ENCODE measurements at regions not wholly inside any gene's neighbourhood (a gene's known extent, or its start where the extent isn't known, plus 50 kb on each side); places are given as distances from the start of the nearest gene placed in this dataset.

DNA sequence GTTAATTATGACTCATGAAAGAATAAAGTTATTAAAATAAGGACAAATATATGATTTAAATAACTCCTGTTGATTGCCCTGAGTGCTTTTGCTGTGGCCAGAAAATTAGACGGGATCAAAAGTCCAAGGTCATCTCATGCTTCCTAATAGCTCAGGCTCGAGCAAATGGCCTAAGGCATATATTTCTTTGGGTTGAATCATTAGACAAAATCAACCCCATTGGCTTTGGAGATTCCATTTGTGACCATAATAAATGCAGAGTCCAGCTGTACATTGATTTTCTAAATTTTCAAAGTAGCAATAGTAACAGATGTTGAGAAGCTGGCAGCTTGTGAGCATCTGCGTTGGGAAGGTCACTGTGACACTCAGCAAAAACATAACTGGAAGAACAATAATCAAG lies 464.5 kb upstream of the TGFBR2 start:
- WGBS = 78% methylated on average over 3 of the region's 3 CpGs
- H3K4me1 ChIP-seq (replicated peaks) = no peaks in the 10 kb centered on the region
- no peaks in the 10 kb centered on the region for H3K36me3 ChIP-seq
- H3K27ac ChIP-seq = no peak overlapping the region
- intact Hi-C loops (cut with DNase I) = no loop called here
- no peak overlapping the region for H3K4me3 ChIP-seq
- DNase-seq (ENCODE audit: low spot score) = no peak
- H3K27me3 ChIP-seq (replicated peaks; ENCODE audit: insufficient read depth) = no peaks in the 10 kb centered on the region
- H3K9me3 ChIP-seq = no peaks in the 10 kb centered on the region
- TF ChIP-seq, protein P1, sequence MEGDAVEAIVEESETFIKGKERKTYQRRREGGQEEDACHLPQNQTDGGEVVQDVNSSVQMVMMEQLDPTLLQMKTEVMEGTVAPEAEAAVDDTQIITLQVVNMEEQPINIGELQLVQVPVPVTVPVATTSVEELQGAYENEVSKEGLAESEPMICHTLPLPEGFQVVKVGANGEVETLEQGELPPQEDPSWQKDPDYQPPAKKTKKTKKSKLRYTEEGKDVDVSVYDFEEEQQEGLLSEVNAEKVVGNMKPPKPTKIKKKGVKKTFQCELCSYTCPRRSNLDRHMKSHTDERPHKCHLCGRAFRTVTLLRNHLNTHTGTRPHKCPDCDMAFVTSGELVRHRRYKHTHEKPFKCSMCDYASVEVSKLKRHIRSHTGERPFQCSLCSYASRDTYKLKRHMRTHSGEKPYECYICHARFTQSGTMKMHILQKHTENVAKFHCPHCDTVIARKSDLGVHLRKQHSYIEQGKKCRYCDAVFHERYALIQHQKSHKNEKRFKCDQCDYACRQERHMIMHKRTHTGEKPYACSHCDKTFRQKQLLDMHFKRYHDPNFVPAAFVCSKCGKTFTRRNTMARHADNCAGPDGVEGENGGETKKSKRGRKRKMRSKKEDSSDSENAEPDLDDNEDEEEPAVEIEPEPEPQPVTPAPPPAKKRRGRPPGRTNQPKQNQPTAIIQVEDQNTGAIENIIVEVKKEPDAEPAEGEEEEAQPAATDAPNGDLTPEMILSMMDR (IDR thresholded peaks at IDR 0.05) = no peak

DNA sequence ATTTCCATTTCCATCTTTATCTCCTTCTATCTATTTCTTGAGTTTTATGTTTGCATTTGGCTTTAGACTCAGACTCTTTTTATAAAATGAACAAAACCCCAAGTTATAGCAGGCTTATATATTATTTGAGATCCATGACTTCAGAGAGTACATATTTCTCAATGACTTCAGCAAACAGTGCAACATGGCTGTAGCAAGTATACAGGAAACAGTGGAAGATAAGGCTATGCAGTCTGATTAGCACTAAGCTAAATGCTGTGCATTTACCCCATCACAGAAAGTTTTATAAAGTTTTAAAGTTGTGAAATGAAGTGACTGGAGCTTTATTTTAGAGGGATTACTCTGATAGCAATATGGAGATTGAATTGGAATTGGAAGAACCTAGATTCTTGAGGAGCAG lies 463.5 kb upstream of the TGFBR2 start:
- no peaks in the 10 kb centered on the region for H3K27me3 ChIP-seq (replicated peaks; ENCODE audit: insufficient read depth)
- intact Hi-C loops (cut with DNase I) = no loop called here
- H3K36me3 ChIP-seq = no peaks in the 10 kb centered on the region
- no peak overlapping the region for H3K4me3 ChIP-seq
- H3K4me1 ChIP-seq (replicated peaks) = no peaks in the 10 kb centered on the region
- TF ChIP-seq, protein P1 (IDR thresholded peaks at IDR 0.05) = no peak
- no peak for TF ChIP-seq POLR2AphosphoS5 (IDR thresholded peaks at IDR 0.05)
- no peak for TF ChIP-seq POLR2A (IDR thresholded peaks at IDR 0.05)
- H3K9me3 ChIP-seq = no peaks in the 10 kb centered on the region
- H3K27ac ChIP-seq = no peak overlapping the region
- no peak for DNase-seq (ENCODE audit: low spot score)

DNA sequence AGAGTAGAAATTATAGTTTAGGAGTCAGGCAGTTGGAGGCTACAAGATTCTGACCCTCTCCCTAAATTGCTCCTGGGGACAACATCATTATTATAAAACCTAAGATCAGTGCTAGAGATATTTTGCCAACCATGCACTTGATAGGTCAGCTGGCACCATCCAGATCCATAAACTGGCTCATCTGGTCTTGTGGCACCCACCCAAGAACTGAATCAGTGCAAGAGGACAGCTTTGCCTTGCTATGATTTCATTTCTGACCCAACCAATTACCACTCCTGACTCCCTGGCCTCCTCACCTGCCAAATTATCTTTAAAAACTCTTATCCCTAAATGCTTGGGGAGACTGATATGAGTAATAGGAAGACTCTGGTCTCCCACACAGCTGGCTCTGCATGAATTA lies 461.1 kb upstream of the TGFBR2 start:
- Histone ChIP-seq H3K27ac (no peak overlapping the region), H3K4me3 (no peak overlapping the region), H3K27me3 (replicated peaks; ENCODE audit: insufficient read depth) (no peaks in the 10 kb centered on the region), H3K9me3 (no peaks in the 10 kb centered on the region), H3K36me3 (no peaks in the 10 kb centered on the region), H3K4me1 (replicated peaks) (no peaks in the 10 kb centered on the region)
- no peak for DNase-seq (ENCODE audit: low spot score)
- intact Hi-C loops (cut with DNase I) = no loop called here
- TF ChIP-seq POLR2AphosphoS5 (IDR thresholded peaks at IDR 0.05) (no peak), POLR2A (IDR thresholded peaks at IDR 0.05) (no peak)
- TF ChIP-seq, protein P1 (IDR thresholded peaks at IDR 0.05) = no peak

DNA sequence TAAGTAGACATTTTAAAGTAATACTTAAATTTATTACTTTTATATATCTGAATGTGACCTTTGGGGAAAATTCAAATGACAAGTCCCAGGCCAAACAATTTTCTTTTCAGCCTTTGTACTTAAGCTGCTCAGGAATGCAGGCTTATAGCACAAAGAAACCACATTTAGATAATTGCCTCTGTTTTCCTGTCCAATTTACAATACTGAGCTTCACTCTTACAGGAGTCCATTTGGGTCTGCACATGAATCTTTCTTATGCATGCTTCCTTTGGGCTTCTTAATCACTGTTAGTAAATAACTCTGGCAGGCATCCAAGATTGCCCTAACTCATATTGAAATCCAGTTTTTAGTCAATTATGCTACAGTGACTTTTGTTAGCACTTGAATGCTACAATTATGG lies 459.4 kb upstream of the TGFBR2 start:
- H3K27me3 ChIP-seq (replicated peaks; ENCODE audit: insufficient read depth) = no peaks in the 10 kb centered on the region
- H3K9me3 ChIP-seq = no peaks in the 10 kb centered on the region
- no peaks in the 10 kb centered on the region for H3K36me3 ChIP-seq
- no peaks in the 10 kb centered on the region for H3K4me1 ChIP-seq (replicated peaks)
- TF ChIP-seq, protein P1 (IDR thresholded peaks at IDR 0.05) = no peak
- TF ChIP-seq POLR2A (IDR thresholded peaks at IDR 0.05) (no peak), POLR2AphosphoS5 (IDR thresholded peaks at IDR 0.05) (no peak)
- H3K27ac ChIP-seq = no peak overlapping the region
- H3K4me3 ChIP-seq = no peak overlapping the region
- intact Hi-C loops (cut with DNase I) = no loop called here
- no peak for DNase-seq (ENCODE audit: low spot score)

DNA sequence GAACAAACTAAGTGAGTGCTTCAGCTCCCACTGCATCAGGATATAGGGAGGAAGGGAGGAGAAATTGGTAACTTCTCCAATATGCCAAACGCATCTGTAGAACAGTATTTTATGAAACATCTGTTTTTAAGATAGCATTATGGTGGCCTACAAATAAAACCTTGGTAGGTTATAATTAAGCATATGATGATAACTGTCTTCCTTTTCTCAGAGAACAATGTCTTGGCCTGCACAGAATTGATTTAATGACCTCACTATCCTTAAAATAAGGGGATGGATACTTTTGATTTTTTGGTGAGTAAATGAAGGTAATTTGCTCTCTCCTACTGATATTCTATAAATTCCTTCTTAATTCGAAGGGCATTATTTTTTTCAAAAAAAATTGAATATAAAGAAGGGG lies 451.5 kb upstream of the TGFBR2 start:
- whole genome bisulfite sequencing = 87% methylated on average over 2 of the region's 2 CpGs
- Histone ChIP-seq H3K27ac (no peak overlapping the region), H3K4me3 (no peak overlapping the region), H3K9me3 (no peaks in the 10 kb centered on the region), H3K27me3 (replicated peaks; ENCODE audit: insufficient read depth) (no peaks in the 10 kb centered on the region), H3K36me3 (no peaks in the 10 kb centered on the region), H3K4me1 (replicated peaks) (no peaks in the 10 kb centered on the region)
- intact Hi-C loops (cut with DNase I) = no loop called here
- no peak for DNase-seq (ENCODE audit: low spot score)
- TF ChIP-seq, protein P1 (IDR thresholded peaks at IDR 0.05) = no peak
- TF ChIP-seq POLR2A (IDR thresholded peaks at IDR 0.05) (no peak), POLR2AphosphoS5 (IDR thresholded peaks at IDR 0.05) (no peak)
